CD4-positive, alpha-beta T cell (primary cell): ENCODE measurements at regions not wholly inside any gene's neighbourhood (a gene's known extent, or its start where the extent isn't known, plus 50 kb on each side); places are given as distances from the start of the nearest gene placed in this dataset.

Experiments used
- ATAC-seq: fragments of 200-7000 bp; cut with Tn5 transposase; one replicate; pipeline ENCODE4 v1.10.0; 2022; ENCODE audit warnings: mild to moderate bottlenecking; ENCODE audit not compliant: poor library complexity
- CTCF ChIA-PET: fragments of 350-600 bp; sonication (Branson Sonifier 250); formaldehyde crosslinking; loops from one replicate; lab custom pipeline; 2021; ENCODE audit warnings: antibody characterized with exemption, inconsistent platforms; lab: Charles Lee
- POLR2A ChIA-PET: fragments of 350-600 bp; sonication (Branson Sonifier 250); formaldehyde crosslinking; loops from one replicate; lab custom pipeline; 2021; ENCODE audit warnings: antibody characterized with exemption, inconsistent platforms; lab: Charles Lee
- DNase-seq, 14 experiments: peaks; one replicate each; pipeline ENCODE4 v3.0.0-alpha.2; 2013 to 2020; ENCODE audit warnings: mixed read lengths in 2 of 14
- H3K27ac ChIP-seq, 2 donors: one replicate each; pipeline versions ENCODE4 v1.5.1 to v1.7.0; 2013; ENCODE audit warnings: low read length in 2 of 2, low read depth in 1 of 2, mild to moderate bottlenecking in 1 of 2
- H3K27me3 ChIP-seq, 2 experiments: 1 replicate in 1 of 2; 2 replicates in 1 of 2; pipeline versions ENCODE4 v1.6.1 to v1.7.0; 2013; ENCODE audit warnings: low read length in 2 of 2, control low read depth in 1 of 2, mild to moderate bottlenecking in 1 of 2, moderate library complexity in 1 of 2; ENCODE audit not compliant: insufficient read depth in 2 of 2, control insufficient read depth in 1 of 2
- H3K36me3 ChIP-seq: one replicate; pipeline ENCODE4 v1.6.1; 2013; ENCODE audit warnings: low read length, control low read depth; ENCODE audit not compliant: insufficient read depth
- H3K4me1 ChIP-seq: one replicate; pipeline ENCODE4 v1.6.1; 2013; ENCODE audit warnings: low read length, control low read depth; ENCODE audit not compliant: insufficient read depth
- H3K4me3 ChIP-seq: one replicate; pipeline ENCODE4 v1.5.1; 2013; ENCODE audit warnings: mild to moderate bottlenecking, low read length, moderate library complexity
- H3K9me3 ChIP-seq, 2 experiments: 1 replicate in 1 of 2; 2 replicates in 1 of 2; pipeline versions ENCODE4 v1.6.1 to v1.7.0; 2013; ENCODE audit warnings: low read length in 2 of 2, mild to moderate bottlenecking in 2 of 2, control low read depth in 1 of 2, moderate library complexity in 1 of 2; ENCODE audit not compliant: control insufficient read depth in 1 of 2, insufficient read depth in 1 of 2
- H3K27ac Mint-ChIP-seq: one replicate; pipeline ENCODE4 v1.8.0; 2020; ENCODE audit warnings: mixed read lengths
- H3K27me3 Mint-ChIP-seq: one replicate; pipeline ENCODE4 v1.8.0; 2021; ENCODE audit warnings: mixed read lengths
- H3K36me3 Mint-ChIP-seq: one replicate; pipeline ENCODE4 v1.8.0; 2021; ENCODE audit warnings: low read depth, mixed read lengths
- H3K4me1 Mint-ChIP-seq: one replicate; pipeline ENCODE4 v1.8.0; 2021; ENCODE audit warnings: low read depth, mixed read lengths
- H3K4me3 Mint-ChIP-seq: one replicate; pipeline ENCODE4 v1.8.0; 2020; ENCODE audit warnings: mild to moderate bottlenecking, mixed read lengths
- H3K9me3 Mint-ChIP-seq: one replicate; pipeline ENCODE4 v1.8.0; 2020; ENCODE audit warnings: mixed read lengths
- intact Hi-C, 2 experiments: fragments of 100-400 bp; cut with DNase I in 1 of 2; cut with micrococcal nuclease in 1 of 2; formaldehyde crosslinking; loops; one replicate each; pipeline versions ENCODE4 v1.15.1 to v1.9.0; 2023 to 2025; cut with DNase I, micrococcal nuclease
- TF ChIP-seq, protein P1 (sequence below): fragments of 200-600 bp; IDR thresholded peaks from one replicate; pipeline ENCODE4 v1.8.0; 2022; ENCODE audit warnings: antibody characterized with exemption, mild to moderate bottlenecking

DNA sequence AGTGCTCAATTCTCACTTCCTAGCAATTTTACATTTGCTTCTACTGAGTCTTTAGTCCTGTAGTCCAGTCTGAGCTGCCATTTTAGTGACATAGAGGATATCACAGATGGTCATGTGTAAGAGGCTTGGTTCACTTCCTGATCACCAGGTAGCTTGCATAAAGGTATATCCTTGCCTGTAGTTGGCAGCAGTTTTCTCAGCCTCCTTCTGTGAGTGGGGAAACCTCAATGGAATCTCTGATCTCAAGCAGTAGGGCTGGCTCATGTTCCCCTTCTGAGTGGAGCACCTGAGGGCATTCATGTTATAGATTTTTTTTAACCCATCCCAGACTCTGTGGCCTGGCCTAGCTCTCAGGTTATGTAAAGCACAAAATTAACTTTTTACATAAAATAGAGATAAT lies 278.4 kb downstream of the RDH14 start:
- H3K27ac Mint-ChIP-seq: no peak overlapping the region
- ATAC-seq: no peak
- TF ChIP-seq, protein P1, sequence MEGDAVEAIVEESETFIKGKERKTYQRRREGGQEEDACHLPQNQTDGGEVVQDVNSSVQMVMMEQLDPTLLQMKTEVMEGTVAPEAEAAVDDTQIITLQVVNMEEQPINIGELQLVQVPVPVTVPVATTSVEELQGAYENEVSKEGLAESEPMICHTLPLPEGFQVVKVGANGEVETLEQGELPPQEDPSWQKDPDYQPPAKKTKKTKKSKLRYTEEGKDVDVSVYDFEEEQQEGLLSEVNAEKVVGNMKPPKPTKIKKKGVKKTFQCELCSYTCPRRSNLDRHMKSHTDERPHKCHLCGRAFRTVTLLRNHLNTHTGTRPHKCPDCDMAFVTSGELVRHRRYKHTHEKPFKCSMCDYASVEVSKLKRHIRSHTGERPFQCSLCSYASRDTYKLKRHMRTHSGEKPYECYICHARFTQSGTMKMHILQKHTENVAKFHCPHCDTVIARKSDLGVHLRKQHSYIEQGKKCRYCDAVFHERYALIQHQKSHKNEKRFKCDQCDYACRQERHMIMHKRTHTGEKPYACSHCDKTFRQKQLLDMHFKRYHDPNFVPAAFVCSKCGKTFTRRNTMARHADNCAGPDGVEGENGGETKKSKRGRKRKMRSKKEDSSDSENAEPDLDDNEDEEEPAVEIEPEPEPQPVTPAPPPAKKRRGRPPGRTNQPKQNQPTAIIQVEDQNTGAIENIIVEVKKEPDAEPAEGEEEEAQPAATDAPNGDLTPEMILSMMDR: no peak
- no peak for DNase-seq
- no peaks in the 10 kb centered on the region for H3K9me3 ChIP-seq
- no peaks in the 10 kb centered on the region for H3K4me1 Mint-ChIP-seq
- ChIA-PET POLR2A (no interaction called here), CTCF (no interaction called here)
- H3K27me3 Mint-ChIP-seq: peaks cover 7% of the 10 kb centered on the region
- intact Hi-C loops: no loop called here
- H3K27ac ChIP-seq: no peak overlapping the region
- H3K9me3 Mint-ChIP-seq: no peaks in the 10 kb centered on the region
- no peaks in the 10 kb centered on the region for H3K36me3 Mint-ChIP-seq
- no peaks in the 10 kb centered on the region for H3K27me3 ChIP-seq
- no peaks in the 10 kb centered on the region for H3K4me1 ChIP-seq
- H3K4me3 ChIP-seq: no peak overlapping the region
- no peaks in the 10 kb centered on the region for H3K36me3 ChIP-seq
- no peak overlapping the region for H3K4me3 Mint-ChIP-seq

DNA sequence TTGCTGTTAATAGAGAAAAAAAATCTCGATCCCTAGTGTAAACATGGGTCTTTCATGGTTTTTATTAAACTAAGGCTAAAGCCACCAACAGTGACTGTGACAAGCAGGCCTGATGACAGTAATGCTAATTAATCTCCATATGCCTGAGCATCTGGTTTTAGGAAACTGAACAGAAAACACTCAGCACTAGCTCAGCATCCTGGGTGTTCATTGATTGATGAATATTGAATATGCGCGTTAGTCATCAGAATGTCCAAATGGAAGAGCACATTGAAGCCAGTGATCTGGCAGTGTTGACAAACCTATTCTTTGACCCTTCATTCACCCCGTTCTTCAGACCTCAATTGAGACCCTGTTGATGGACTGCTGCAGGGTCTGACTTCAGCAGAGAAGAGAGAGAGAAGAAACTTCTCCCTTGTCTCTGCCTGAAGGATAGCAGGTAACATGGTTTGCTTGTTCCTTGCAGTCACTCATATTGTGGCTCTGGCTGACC lies 283.8 kb downstream of the RDH14 start:
- TF ChIP-seq, protein P1: no peak
- H3K27me3 Mint-ChIP-seq: no peaks in the 10 kb centered on the region
- no peak overlapping the region for H3K27ac Mint-ChIP-seq
- Histone ChIP-seq H3K27me3 (no peaks in the 10 kb centered on the region), H3K27ac (no peak overlapping the region), H3K4me1 (no peaks in the 10 kb centered on the region), H3K4me3 (no peak overlapping the region), H3K9me3 (peaks cover 0 to 7% of the 10 kb centered on the region in 2 experiments), H3K36me3 (no peaks in the 10 kb centered on the region)
- H3K36me3 Mint-ChIP-seq: no peaks in the 10 kb centered on the region
- ATAC-seq: no peak
- no peak overlapping the region for H3K4me3 Mint-ChIP-seq
- intact Hi-C loops: no loop called here
- no peaks in the 10 kb centered on the region for H3K9me3 Mint-ChIP-seq
- H3K4me1 Mint-ChIP-seq: no peaks in the 10 kb centered on the region
- no peak for DNase-seq
- CTCF ChIA-PET: no interaction called here
- POLR2A ChIA-PET: no interaction called here

DNA sequence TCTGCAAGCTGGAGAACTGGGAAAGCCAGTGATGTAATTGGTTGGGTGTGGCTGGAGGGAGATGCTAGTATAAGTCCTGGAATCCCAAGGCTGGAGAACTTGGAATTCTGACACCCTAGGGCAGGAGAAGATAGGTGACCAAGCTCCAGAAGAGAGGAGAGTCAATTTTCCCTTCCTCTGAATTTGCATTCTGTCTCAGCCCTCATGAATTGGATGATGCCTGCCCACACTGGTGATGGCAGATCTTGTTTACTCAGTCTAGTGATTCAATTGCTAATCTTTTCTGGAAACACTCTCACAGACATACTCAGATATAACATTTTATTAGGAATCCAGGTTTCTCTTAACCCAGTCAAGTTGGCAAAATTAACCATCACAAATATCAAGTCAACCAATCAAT lies 287.2 kb downstream of the RDH14 start:
- Mint-ChIP-seq H3K4me3 (no peak overlapping the region), H3K36me3 (no peaks in the 10 kb centered on the region), H3K4me1 (no peaks in the 10 kb centered on the region), H3K9me3 (no peaks in the 10 kb centered on the region), H3K27ac (no peak overlapping the region), H3K27me3 (no peaks in the 10 kb centered on the region)
- Histone ChIP-seq H3K9me3 (peaks cover 0 to 12% of the 10 kb centered on the region in 2 experiments), H3K27ac (no peak overlapping the region), H3K4me3 (no peak overlapping the region), H3K4me1 (no peaks in the 10 kb centered on the region), H3K36me3 (no peaks in the 10 kb centered on the region), H3K27me3 (no peaks in the 10 kb centered on the region)
- ChIA-PET CTCF (no interaction called here), POLR2A (no interaction called here)
- intact Hi-C loops: no loop called here
- ATAC-seq: no peak
- TF ChIP-seq, protein P1: no peak
- no peak for DNase-seq
